Transverse colon (tissue), 4 donors: ENCODE measurements at regions not wholly inside any gene's neighbourhood (a gene's known extent, or its start where the extent isn't known, plus 50 kb on each side); places are given as distances from the start of the nearest gene placed in this dataset.
"Not testable (repeated sequence)": the region's sequence is repeated elsewhere in the genome, so short reads cannot be mapped to it uniquely, and the experiment has no call there.

ENCODE experiments used
- DNase-seq: peaks from one replicate; pipeline ENCODE4 v3.0.0-alpha.2; 2019
- H3K27ac ChIP-seq, 4 donors: fragments of 200-600 bp; sonication (generic); 2 replicates each; pipeline ENCODE4 v1.5.1; 2016 to 2018; ENCODE audit warnings: inconsistent platforms in 4 of 4
- H3K27me3 ChIP-seq: fragments of 200-600 bp; sonication (generic); 2 replicates; pipeline ENCODE4 v1.5.1; 2017; ENCODE audit warnings: inconsistent platforms
- H3K36me3 ChIP-seq, 4 donors: fragments of 200-600 bp; sonication (generic); 2 replicates each; pipeline ENCODE4 v1.5.1; 2017 to 2019; ENCODE audit warnings: inconsistent platforms in 4 of 4
- H3K4me1 ChIP-seq, 4 donors: fragments of 200-600 bp; sonication (generic); 2 replicates each; pipeline ENCODE4 v1.5.1; 2017 to 2020; ENCODE audit warnings: inconsistent platforms in 4 of 4
- H3K4me3 ChIP-seq, 4 donors: fragments of 200-600 bp; sonication (generic); 1 replicate in 1 of 4; 2 replicates in 3 of 4; pipeline versions ENCODE4 v1.5.1 to v1.6.1; 2017 to 2019; ENCODE audit warnings: inconsistent platforms in 4 of 4
- H3K9me3 ChIP-seq, 2 donors: fragments of 200-600 bp; sonication (generic); 2 replicates each; pipeline ENCODE4 v1.5.1; 2017 to 2019; ENCODE audit warnings: inconsistent platforms in 2 of 2
- CTCF ChIP-seq, 5 experiments: fragments of 200-600 bp in 3 of 5; fragments of 450-650 bp in 2 of 5; sonication (generic) in 3 of 5; IDR thresholded peaks; 1 replicate in 2 of 5; 2 replicates in 3 of 5; pipeline ENCODE4 v1.5.1; 2016 to 2017; ENCODE audit warnings: antibody characterized with exemption in 5 of 5, inconsistent platforms in 3 of 5, mild to moderate bottlenecking in 2 of 5, moderate library complexity in 1 of 5
- EP300 ChIP-seq: sonication (generic); formaldehyde crosslinking; IDR thresholded peaks from one replicate; pipeline ENCODE4 v1.6.1; 2017; ENCODE audit warnings: antibody characterized with exemption, low read depth
- POLR2A ChIP-seq: fragments of 450-650 bp; IDR thresholded peaks from one replicate; pipeline ENCODE4 v1.6.1; 2016; ENCODE audit warnings: antibody characterized with exemption, mild to moderate bottlenecking, moderate library complexity
- POLR2AphosphoS5 ChIP-seq, 3 donors: sonication (generic); formaldehyde crosslinking; IDR thresholded peaks; one replicate each; pipeline ENCODE4 v1.6.1; 2016; ENCODE audit warnings: antibody characterized with exemption in 3 of 3
- WGBS, 2 donors: methylation state at CpG; one replicate each; pipeline ENCODE4 v1.1.5; 2018; ENCODE audit warnings: low coverage in 1 of 2; 5-methylcytosine and 5-hydroxymethylcytosine counted together
- in situ Hi-C, 4 donors: fragments of 200-750 bp; cut with MboI; loops; one replicate each; pipeline versions ENCODE4 v1.15.0 to v1.15.1; 2017; ENCODE audit warnings: low sequenced_read_pairs in 3 of 4, low pct_ligation_motif_present in 1 of 4, low pct_unique_long_range_greater_than_20kb in 1 of 4
- intact Hi-C: fragments of 100-400 bp; cut with DNase I; formaldehyde crosslinking; loops from one replicate; pipeline ENCODE4 v1.15.1; 2023; ENCODE audit warnings: low total_unique reads

- H3K27me3 ChIP-seq: no peaks in the 10 kb centered on the region
- WGBS, 2 donors: 85% methylated on average over 7 of the region's 7 CpGs; no CpG with 5 or more reads in 1 of the 2 donors
- no peak for DNase-seq
- no peak overlapping the region for H3K27ac ChIP-seq
- H3K9me3 ChIP-seq: no peaks in the 10 kb centered on the region
- intact Hi-C loops (no loop called here), in situ Hi-C loops (no loop called here)
- TF ChIP-seq EP300: no peak
- no peak for TF ChIP-seq POLR2A
- TF ChIP-seq POLR2AphosphoS5 (IDR thresholded peaks at IDR 0.05): no peak
- TF ChIP-seq CTCF (IDR thresholded peaks at IDR 0.05): no peak
- H3K4me1 ChIP-seq: no peaks in the 10 kb centered on the region
- H3K4me3 ChIP-seq: no peak overlapping the region
- no peaks in the 10 kb centered on the region for H3K36me3 ChIP-seq
Observed at GRCh38 chr3:98681486-98681885, 81.7 kb upstream of the ST3GAL6 start.

- WGBS, 2 donors: 84% methylated on average over 6 of the region's 6 CpGs; no CpG with 5 or more reads in 1 of the 2 donors
- H3K27ac ChIP-seq, in situ Hi-C loops, H3K9me3 ChIP-seq, H3K27me3 ChIP-seq, intact Hi-C loops, H3K4me3 ChIP-seq, H3K4me1 ChIP-seq, DNase-seq, H3K36me3 ChIP-seq: not testable (repeated sequence)
Observed at GRCh38 chr3:98682391-98682790, 80.7 kb upstream of the ST3GAL6 start.

- Histone ChIP-seq H3K36me3 (no peaks in the 10 kb centered on the region), H3K27ac (no peak overlapping the region), H3K4me1 (no peaks in the 10 kb centered on the region), H3K4me3 (no peak overlapping the region), H3K27me3 (no peaks in the 10 kb centered on the region), H3K9me3 (no peaks in the 10 kb centered on the region)
- WGBS, 2 donors: 96 to 100% methylated on average over 5 of the region's 5 CpGs
- no peak for TF ChIP-seq POLR2AphosphoS5 (IDR thresholded peaks at IDR 0.05)
- no peak for TF ChIP-seq POLR2A
- TF ChIP-seq CTCF (IDR thresholded peaks at IDR 0.05): no peak
- TF ChIP-seq EP300: no peak
- no peak for DNase-seq
- intact Hi-C loops: no loop called here
- in situ Hi-C loops: no loop called here
Observed at GRCh38 chr3:98688363-98688762, 74.8 kb upstream of the ST3GAL6 start.

GRCh38 chr3:98690876-98691275 is 72.3 kb upstream of the ST3GAL6 start:
- no peak overlapping the region for H3K4me3 ChIP-seq
- no peak overlapping the region for H3K27ac ChIP-seq
- TF ChIP-seq EP300 (no peak), POLR2A (no peak), POLR2AphosphoS5 (IDR thresholded peaks at IDR 0.05) (no peak), CTCF (IDR thresholded peaks at IDR 0.05) (no peak)
- no peaks in the 10 kb centered on the region for H3K4me1 ChIP-seq
- H3K27me3 ChIP-seq: no peaks in the 10 kb centered on the region
- 78 to 96% methylated on average over 1 to 2 of the region's 2 CpGs for WGBS, 2 donors
- intact Hi-C loops: no loop called here
- H3K36me3 ChIP-seq: no peaks in the 10 kb centered on the region
- in situ Hi-C loops: no loop called here
- H3K9me3 ChIP-seq: no peaks in the 10 kb centered on the region
- DNase-seq: no peak

GRCh38 chr3:98691897-98692296 is 71.2 kb upstream of the ST3GAL6 start:
- no peaks in the 10 kb centered on the region for H3K36me3 ChIP-seq
- DNase-seq: no peak
- no peak overlapping the region for H3K27ac ChIP-seq
- intact Hi-C loops: no loop called here
- in situ Hi-C loops: no loop called here
- H3K4me1 ChIP-seq: no peaks in the 10 kb centered on the region
- H3K9me3 ChIP-seq: no peaks in the 10 kb centered on the region
- TF ChIP-seq POLR2A: no peak
- TF ChIP-seq EP300: no peak
- no peak for TF ChIP-seq CTCF (IDR thresholded peaks at IDR 0.05)
- TF ChIP-seq POLR2AphosphoS5 (IDR thresholded peaks at IDR 0.05): no peak
- no peaks in the 10 kb centered on the region for H3K27me3 ChIP-seq
- H3K4me3 ChIP-seq: no peak overlapping the region
- 80% methylated on average over 1 of the region's 1 CpG; no CpG with 5 or more reads in 1 of the 2 donors for WGBS, 2 donors
